HG02759 (cell line): ENCODE measurements at regions not wholly inside any gene's neighbourhood (a gene's known extent, or its start where the extent isn't known, plus 50 kb on each side); places are given as distances from the start of the nearest gene placed in this dataset.
"Not testable (repeated sequence)": the region's sequence is repeated elsewhere in the genome, so short reads cannot be mapped to it uniquely, and the experiment has no call there.

Experiments
- ATAC-seq: cut with Tn5 transposase; IDR thresholded peaks from one replicate; pipeline ENCODE4 v1.9.1; 2021; ENCODE audit warnings: mild to moderate bottlenecking, moderate library complexity; ENCODE audit not compliant: unreplicated experiment

DNA sequence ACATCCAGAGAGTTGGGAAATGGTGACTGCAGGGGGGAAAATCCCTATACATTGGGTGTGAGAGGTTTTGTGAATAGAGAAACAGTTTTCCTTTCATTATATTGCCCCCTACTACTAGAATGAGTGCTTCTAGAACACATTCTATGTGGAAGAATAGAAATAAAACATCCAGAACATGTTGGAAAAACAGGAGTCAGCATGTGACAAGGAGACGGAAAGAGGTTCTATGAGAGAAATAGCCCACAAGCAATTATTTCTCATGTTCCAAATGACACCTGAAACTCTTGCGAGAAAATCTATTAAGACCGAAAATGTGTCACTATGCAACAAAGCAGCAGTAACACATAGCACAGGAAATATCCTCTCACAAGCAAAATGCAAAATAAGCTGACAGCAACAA, 202.7 kb upstream of the SPOPL start:
- peak; percentile 34 for ATAC-seq

DNA sequence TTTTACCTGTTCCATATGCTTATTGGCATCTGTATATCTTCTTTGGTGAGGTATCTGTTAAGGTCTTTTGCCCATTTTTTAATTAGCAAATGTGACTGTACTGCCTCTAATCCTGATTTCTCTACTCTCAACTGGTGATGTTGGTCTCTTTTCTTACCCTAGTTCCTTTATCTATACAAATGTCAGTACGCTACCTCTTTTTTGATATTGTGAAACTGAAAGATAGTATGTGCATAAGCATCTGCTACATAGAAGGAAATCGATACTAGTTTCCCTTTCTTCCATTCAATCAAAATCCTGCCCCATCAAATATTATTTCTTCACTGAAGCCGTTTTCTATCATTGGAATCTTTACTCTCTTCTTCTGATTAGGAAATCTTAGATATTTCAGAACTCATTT, 194.9 kb upstream of the SPOPL start:
- ATAC-seq, result no peak

DNA sequence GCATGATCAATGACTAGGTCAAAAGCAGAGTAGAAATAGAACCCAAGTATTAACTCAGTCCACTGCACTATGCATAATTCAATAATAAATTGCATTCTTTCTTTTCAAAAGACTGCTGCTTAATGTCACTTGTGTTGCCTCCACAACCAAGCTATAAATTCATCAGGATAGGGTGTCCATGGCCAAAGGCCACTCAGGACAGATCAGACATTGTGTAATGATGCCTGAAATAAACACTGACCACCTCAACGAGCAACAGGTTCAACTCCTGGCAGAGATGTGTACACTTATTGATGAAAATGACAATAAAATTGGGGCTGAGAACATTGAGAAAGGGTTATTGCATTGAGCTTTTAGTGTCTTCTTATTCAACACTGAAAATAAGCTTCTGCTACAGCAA, 194.5 kb upstream of the SPOPL start:
- ATAC-seq, result no peak

DNA sequence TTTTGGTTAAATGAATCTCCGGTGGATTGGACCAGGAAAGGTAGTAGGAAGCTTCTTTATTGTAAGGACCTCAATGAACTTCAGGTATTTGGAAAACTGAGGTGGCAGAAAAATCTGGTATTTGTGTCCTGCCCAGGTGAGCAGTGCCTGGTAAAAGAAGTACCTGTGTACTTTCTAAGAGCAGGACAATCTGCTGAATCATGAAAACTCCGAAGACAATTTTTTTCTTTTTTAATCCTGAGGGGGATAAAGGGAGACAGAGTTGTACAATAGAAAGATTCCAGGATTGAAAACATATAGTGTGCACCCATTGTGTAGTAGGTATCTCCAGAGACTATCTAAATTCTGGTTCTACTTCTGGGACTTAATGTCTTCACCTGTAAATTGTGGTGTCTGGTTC, 191.8 kb upstream of the SPOPL start:
- ATAC-seq, result no peak

DNA sequence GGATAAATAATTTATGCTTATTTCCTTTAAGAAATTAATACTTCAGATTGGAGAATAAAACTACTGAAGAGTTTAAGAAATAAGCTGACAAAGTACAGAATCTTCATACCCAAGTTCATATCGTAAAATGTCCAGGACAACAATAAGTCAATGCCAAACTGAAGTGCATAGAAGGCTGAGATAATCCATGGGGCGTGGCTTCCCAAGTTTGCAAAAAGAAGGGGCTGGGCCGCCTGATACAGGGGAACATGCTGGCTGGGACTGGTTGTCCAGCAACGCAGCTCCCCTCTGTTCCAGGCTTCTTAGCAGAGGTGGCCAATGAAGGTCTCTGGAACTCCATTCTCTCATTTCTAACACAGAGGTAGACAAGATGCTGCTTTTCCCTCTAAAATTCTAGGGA, 189.5 kb upstream of the SPOPL start:
- ATAC-seq, result no peak

DNA sequence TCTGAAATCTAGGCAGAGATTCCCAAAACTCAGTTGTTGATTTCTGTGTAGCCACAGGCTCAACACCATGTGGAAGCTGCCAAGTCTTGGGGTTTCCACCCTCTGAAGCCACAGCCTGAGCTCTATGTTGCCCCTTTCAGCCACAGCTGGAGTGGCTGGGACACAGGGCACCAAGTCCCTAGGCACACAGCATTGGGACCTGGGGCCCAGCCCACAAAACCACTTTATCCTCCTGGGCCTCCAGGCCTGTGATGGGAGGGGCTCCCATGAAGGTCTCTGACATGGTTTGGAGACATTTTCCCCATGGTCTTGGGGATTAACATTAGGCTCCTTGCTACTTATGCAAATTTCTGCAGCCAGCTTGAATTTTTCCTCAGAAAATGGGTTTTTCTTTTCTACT, 186.0 kb upstream of the SPOPL start:
- not testable (repeated sequence) for ATAC-seq

DNA sequence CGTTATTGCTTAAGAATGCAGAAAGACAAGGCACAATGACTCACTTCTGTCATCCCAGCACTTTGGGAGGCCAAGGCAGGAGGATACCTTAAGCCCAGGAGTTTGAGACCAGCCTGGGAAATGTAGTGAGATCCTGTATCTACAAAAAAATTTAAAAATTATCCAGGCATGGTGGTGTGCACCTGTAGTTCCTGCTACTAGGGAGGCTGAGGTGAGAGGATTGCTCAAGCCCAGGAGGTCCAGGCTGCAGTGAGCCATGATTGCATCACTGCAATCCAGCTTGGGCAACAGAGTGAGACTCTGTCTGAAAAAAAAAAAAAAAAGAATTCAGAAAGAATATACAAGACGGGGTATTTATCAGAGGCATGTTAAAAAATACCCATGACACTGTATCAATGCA, 182.0 kb upstream of the SPOPL start:
- ATAC-seq, result no peak

DNA sequence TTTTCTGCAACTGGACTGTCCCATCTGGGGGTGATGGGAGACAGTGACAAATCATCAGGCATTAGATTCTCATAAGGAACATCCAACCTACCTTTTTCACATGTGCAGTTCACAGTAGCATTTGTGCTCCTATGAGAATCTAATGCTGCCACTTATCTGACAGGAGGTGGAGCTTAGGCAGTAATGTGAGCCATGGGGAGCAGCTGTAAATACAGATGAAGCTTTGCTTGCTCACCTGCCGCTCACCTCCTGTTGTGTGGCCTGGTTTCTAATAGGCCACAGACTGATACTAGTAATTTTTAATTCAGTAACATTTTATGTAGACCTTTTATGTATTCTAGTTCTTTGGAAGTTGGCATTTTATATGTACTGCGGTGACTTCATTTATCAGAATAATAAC, 180.1 kb upstream of the SPOPL start:
- ATAC-seq, result no peak

DNA sequence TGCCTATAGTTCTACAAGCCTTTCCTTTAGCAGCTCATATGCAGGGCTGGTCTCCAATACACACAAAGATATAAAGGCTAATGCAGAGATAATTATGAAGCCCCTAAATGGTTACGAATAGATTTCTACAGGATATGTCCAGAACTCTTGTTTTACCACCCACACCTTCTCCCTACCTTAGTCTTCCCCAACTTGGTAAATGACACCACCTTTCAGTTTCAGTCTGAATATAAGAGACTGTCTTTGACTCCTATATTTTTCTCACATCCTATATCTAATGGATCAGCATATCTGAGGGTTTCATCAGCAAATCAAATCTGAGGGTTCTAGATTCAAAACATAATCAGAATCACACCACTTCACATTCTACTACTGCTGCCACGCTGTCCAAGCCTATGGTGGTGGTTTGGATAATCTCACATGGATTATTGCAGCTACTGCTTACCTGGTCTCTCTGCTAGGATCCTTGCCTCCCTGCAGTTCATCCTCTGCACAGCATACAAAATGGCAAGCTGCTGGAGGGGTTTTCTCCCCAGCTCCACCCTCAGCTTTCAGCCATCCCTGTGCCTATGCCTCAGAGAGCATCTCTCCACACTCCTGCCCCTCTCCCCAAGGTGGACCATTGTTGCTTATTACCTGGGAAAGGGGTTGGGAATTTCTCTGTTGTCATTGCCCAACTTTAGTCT, 178.0 kb upstream of the SPOPL start:
- ATAC-seq, result no peak

DNA sequence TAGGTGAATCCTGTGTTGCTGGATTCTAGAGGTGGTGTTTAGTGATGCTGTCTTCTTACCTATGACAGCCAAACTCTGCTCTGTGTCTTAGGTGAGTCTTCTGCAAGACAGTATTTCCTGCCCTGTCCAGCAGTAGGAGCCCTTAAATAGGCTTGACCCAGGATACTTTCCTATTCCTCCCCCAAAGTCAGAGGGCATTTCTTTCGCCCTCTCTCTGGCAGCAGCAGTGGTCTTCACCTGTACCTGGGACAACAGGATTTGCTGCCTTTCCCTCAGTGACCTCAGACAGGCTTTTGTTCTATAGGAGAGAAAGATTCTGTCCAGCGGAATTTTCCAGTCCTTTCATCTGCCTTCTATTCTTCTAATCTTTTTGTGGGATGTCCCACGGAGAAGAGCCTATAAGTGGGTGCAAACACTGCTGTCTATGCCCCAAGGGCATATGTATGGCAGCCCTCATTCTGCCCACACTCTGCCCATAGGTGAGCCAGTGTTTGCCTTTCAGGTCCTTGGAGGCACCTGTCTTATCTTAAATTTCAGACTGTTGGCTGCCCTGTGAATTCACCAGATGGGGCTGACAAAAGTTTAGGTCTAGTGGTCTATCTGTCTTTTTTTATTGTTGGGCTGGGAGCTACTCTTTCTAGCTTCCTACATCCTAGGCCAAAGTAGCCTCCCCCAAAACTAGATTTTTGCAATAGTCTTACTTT, 177.3 kb upstream of the SPOPL start:
- ATAC-seq, result no peak

DNA sequence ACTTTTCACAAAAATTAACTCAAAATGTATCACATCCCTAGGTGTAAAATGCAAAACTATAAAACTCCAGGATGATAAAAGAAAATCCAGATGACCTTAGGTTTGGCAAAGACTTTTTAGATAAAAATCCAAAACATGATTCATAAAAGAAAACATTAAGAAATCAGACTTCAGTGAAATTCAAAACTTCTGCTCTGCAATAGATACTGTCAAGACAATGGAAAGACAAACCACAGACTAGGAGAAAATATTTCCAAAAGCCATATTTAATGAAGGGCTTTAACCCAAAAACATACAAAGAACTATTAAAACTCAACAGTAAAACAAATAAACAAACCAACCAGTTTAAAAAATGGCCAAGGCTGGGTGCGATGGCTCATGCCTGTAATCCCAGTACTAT, 173.6 kb upstream of the SPOPL start:
- ATAC-seq, result no peak

DNA sequence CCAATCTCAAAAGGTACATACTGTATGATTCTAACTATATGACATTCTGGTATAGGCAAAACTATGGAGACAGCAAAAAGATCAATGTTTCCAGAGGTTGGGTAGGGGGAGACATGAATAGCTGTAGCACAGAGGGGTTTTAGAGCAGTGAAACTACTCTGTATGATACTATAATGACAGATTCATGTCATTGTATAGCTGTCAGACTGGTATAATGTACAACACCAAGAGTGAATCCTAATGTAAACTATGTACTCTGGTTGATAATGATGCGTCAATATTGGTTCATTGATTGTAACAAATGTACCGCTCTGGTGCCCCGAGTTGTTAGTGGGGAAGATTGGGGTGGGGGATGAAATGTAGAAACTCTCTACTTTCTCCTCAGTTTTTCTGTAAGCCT, 172.4 kb upstream of the SPOPL start:
- no peak for ATAC-seq

DNA sequence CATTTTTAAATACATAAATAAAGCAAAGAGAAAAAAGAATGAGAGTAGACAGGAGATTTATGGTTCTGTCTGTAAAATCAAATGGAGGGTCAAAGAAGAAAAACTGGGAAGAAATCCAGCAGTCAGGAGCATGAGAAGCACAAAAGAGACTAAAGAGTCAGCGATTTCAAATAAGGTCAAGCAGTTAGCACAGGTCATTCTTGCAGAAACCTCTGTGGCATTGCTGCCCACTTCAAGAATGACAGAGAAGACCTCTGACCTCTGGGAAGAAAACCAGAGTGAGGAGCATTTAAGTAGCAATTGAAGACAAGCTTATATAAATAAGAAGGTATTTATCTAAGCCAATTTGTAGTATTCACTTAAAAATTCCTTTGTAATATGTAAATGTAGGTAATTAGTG, 172.0 kb upstream of the SPOPL start:
- no peak for ATAC-seq

DNA sequence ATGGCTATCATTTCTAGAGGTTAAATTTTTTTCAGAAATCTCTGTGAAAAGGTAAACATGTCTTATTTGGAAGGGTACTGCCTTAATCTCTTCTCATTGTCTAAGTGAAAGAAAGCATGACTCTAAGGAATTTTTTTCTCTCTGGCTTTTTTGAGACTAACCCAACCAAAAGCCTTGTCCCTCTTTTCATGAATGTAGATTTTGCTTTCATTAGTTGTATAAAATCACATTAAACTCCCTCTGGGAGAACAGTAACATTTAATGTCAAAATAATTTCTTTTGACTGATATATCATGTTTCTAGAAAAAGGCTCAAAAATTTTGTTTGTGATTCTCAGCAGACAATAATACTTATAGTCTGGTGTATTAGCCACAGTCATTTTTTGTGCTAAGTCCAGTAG, 168.4 kb upstream of the SPOPL start:
- no peak for ATAC-seq

DNA sequence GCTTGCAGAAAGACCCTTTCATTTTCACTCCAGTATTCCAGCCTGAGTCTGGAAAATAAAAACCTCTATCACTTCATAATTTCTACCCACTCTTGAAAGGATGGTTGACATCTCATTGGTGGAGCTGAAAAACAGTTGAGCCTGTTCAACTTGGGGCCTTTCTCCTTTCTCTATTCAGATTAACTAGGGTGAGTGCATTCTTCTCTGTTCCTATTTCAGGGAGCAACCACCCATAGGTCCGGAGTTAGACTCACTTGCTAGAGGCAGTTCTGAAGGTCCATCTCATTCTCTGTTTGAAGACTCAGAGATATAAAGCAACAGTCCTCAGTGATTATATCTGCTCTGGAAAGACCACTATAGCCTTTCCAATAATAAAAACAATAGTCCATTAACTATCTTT, 167.9 kb upstream of the SPOPL start:
- no peak for ATAC-seq

DNA sequence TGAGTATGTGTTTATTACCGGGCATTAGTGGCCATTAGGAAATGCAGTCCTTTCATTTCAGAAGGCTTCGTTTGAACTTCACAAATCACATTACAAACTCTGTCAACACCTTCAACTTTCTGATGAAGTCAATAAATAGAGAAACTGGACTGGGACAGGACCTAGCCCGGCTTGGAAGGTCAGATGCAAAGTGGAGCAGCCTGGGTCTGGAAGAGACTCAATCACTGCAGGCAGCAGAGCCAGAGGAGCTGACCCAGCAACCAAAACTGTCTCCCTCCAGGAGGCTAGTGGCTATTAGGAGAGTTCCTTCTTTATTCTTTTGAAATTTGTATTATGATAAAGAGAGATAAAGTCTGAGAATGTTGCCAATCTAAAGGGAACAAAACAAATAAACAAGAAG, 167.2 kb upstream of the SPOPL start:
- no peak for ATAC-seq

DNA sequence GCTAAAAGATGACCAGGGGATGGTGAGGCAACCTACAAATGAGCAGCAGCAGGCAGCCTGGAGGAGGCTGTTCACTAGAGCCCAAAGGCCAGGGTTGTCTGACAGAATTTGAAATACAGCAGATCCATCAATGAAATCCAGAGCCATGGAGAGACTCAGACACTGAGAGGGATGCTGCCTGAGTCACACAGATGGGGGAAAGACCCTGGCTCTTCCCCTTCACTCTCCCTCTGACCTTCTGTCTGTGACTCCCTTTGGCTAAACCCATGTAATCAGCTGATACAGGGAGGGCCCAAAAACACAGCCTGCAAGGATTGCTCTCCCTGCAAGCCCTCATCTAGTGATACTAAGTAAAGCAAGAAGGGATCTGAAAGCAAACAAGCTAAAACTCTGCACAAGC, 166.5 kb upstream of the SPOPL start:
- ATAC-seq, result no peak

DNA sequence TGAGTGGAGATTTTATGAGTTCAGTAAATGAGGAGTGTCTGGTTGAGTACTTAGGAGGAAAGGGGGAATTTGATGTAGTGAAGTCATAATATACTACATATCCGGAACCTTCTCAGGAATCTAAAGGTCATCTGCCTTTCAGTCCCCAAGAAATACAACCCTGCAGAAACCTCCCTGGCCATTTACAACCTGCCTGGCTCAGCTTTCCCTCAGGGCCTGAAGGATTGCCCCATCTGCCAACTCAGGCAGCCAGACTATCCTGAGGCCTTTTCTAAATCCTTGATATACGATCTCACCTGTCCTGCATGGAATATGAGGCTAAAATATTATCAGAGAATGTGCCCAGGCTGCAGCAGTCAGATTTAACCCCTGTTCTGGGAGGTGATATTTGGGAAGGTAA, 165.4 kb upstream of the SPOPL start:
- no peak for ATAC-seq

DNA sequence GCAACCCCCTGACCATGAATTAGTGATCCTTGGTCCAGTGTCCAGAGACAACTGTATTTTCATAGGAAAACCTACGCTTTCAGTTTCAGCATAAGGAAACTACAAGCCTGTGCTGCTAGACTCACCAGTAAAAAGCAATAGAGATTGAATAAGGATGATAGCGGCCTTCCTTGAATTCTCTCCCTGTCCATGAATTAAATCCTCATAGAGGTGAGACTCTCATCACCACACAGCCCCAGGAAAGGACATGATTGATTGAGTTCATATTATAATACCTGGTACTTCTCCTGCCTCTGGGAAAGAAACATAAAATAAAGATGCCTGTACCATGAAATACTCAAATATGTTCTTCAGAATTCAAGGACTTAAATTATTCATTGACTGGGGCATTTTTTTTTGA, 146.3 kb upstream of the SPOPL start:
- ATAC-seq, result no peak

DNA sequence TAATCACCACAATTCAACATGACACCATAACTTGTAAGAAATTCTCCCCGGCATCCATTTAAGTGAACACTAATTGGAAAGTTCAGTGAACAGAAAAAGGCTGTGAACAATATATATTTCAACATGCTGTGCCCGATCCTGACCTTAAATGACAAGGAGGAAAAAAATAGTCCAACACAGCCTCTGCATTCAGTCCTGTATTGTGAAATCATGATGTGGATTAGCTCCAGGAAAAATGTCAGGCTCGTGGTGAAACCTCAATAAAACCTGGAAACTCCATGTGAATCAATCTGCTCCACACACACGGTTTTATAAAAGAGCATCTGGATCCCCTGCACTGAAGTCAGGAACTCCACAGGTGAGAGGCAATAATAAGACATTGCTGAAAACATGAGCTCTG, 145.4 kb upstream of the SPOPL start:
- no peak for ATAC-seq

DNA sequence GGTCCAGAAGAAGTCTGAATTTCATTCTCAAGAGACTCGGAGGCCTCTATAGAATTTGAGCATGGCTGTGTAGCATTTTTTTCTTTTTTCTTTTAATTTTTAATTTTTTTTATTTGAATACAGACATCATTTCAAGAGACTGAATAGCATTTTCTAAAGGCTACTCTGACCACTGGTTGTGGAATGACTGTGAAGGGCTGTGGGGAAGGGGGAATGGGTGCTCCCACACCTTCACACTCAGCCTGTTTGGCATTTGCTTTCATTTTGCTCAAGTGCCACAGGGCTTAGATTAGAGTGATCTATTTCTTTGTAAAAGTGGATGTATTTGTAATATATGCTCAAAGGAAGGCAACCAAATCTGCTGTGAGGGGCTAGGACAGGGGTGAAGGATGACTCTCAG, 142.0 kb upstream of the SPOPL start:
- ATAC-seq, result no peak

DNA sequence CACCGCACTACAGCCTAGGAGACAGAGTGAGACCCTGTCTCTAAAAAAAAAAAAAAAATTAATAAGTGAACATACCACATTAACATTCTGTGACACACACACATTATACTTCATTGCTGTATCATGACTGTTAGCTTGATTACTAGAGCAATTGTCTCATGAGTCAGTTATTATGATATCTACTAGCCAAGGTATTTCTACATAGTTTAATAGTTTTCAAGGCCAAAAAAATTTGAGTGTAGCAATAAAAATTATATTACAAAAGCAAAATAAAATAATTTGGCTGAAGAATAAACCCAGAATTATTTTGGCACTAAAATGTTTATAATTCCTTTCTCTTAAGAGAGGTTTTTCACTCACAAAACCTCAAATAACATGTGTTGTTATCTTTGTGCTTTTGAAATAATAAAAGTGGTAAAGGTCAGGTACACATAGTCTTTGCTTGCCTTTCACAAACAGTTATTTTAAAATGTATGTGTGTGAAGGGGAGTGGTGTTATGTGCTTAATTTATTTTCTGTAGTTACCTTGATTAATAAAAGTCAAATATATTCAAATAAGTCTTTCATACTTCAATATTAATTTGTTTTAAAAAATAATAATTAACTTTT, 136.9 kb upstream of the SPOPL start:
- no peak for ATAC-seq

DNA sequence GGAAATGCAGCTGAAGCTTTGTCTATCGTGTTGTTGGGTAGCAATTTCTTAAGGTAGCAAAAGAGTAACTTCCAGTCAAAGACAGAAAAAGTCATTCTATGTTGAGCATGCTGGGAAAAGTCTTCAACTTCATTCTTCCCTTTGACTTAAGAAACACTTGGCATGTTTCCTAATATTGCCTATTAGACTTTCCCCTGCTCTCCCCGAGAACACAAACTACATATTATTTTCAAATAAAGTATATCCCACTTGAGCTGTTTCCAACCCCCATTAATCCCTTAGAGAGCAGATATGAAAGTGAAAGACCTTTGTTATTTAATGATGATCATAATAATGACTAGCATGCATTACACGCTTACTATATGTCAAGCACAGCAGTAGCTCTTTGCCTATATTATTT, 136.0 kb upstream of the SPOPL start:
- ATAC-seq, result no peak
